Peyer's patch (tissue), 4 donors: ENCODE measurements at regions not wholly inside any gene's neighbourhood (a gene's known extent, or its start where the extent isn't known, plus 50 kb on each side); places are given as distances from the start of the nearest gene placed in this dataset.
"Not testable (repeated sequence)": the region's sequence is repeated elsewhere in the genome, so short reads cannot be mapped to it uniquely, and the experiment has no call there.

Source experiments
- DNase-seq, 3 donors: peaks; one replicate each; pipeline ENCODE4 v3.0.0-alpha.2; 2017 to 2019
- H3K27ac ChIP-seq, 4 donors: fragments of 200-600 bp; sonication (generic); one replicate each; pipeline ENCODE4 v1.5.1; 2016 to 2019
- H3K27me3 ChIP-seq, 2 donors: fragments of 200-600 bp; sonication (generic); one replicate each; pipeline ENCODE4 v1.5.1; 2019
- H3K36me3 ChIP-seq, 3 donors: fragments of 200-600 bp; sonication (generic); one replicate each; pipeline ENCODE4 v1.5.1; 2016 to 2019
- H3K4me1 ChIP-seq, 4 donors: fragments of 200-600 bp; sonication (generic); one replicate each; pipeline ENCODE4 v1.5.1; 2016 to 2019
- H3K4me3 ChIP-seq, 4 donors: fragments of 200-600 bp; sonication (generic); 1 replicate in 3 of 4; 2 replicates in 1 of 4; pipeline ENCODE4 v1.5.1; 2016 to 2019; ENCODE audit warnings: mild to moderate bottlenecking in 1 of 4
- H3K9me3 ChIP-seq, 4 donors: fragments of 200-600 bp; sonication (generic); one replicate each; pipeline ENCODE4 v1.5.1; 2016 to 2019; ENCODE audit warnings: mild to moderate bottlenecking in 1 of 4
- POLR2A ChIP-seq, 2 donors: fragments of 450-650 bp; IDR thresholded peaks; one replicate each; pipeline ENCODE4 v1.5.1; 2017; ENCODE audit warnings: antibody characterized with exemption in 2 of 2, mild to moderate bottlenecking in 2 of 2, moderate library complexity in 2 of 2
- TF ChIP-seq, protein P1 (sequence below), 6 experiments: fragments of 450-650 bp in 4 of 6; fragments of 200-600 bp in 2 of 6; sonication (generic) in 1 of 6; IDR thresholded peaks; one replicate each; pipeline ENCODE4 v1.5.1; 2017 to 2019; ENCODE audit warnings: antibody characterized with exemption in 6 of 6, mild to moderate bottlenecking in 3 of 6, moderate library complexity in 1 of 6

DNA sequence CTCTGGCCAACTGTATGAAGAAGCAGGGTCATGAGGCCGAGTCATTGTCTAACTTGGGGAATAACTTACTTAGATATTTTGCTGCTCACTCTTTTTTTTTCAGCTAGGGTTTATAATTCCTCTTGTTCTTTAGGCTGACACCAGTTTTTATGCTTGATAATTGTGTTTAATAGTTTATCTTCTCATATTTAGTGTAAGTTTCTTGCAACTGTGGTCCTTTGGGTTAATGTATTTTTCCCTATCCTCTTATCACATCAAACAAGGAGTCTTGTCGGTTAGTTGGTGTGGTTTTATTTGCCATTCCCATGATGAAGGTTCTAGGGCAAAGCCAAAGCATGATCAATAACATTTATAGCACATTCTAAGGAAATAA is 204.6 kb downstream of the NUFIP1 start:
- TF ChIP-seq, protein P1, sequence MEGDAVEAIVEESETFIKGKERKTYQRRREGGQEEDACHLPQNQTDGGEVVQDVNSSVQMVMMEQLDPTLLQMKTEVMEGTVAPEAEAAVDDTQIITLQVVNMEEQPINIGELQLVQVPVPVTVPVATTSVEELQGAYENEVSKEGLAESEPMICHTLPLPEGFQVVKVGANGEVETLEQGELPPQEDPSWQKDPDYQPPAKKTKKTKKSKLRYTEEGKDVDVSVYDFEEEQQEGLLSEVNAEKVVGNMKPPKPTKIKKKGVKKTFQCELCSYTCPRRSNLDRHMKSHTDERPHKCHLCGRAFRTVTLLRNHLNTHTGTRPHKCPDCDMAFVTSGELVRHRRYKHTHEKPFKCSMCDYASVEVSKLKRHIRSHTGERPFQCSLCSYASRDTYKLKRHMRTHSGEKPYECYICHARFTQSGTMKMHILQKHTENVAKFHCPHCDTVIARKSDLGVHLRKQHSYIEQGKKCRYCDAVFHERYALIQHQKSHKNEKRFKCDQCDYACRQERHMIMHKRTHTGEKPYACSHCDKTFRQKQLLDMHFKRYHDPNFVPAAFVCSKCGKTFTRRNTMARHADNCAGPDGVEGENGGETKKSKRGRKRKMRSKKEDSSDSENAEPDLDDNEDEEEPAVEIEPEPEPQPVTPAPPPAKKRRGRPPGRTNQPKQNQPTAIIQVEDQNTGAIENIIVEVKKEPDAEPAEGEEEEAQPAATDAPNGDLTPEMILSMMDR (IDR thresholded peaks at IDR 0.05): no peak
- TF ChIP-seq POLR2A (IDR thresholded peaks at IDR 0.05): no peak
- no peak overlapping the region for H3K27ac ChIP-seq
- DNase-seq: no peak
- H3K4me3 ChIP-seq: no peak overlapping the region
- H3K36me3 ChIP-seq: no peaks in the 10 kb centered on the region
- H3K9me3 ChIP-seq: no peaks in the 10 kb centered on the region
- no peaks in the 10 kb centered on the region for H3K4me1 ChIP-seq
- no peaks in the 10 kb centered on the region for H3K27me3 ChIP-seq

DNA sequence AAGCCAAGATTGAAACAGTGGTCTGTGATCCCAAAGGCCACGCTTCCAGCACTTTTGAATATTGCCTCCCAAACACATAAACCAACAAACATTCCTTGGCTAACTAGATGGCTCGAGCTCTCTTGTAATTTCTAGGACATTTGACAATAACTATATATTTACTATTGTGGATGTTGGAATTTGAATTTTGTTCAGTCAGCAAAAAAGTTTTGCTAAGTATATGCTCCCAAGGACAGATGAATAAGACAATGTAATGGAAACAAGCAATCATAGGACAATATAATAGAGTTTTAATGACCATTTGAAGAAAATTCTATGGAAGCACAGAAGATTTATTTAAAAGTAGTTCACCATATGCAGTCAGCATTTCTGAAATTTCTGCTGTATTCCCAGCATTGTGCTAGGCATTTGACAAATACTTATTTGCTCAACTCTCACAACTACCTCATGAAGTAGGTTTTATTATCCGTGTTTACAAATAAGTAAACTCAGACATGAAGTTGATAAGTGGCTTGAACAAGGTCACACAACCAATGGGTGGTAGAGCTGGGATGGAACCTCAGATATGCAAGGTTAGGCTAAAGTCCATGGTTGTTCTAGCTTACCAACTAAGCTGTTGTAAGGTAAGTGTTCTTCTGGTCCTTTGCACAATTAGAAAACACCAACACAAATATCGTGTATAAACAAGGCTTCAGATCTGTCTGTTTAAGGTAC is 205.1 kb downstream of the NUFIP1 start:
- no peak for DNase-seq
- no peaks in the 10 kb centered on the region for H3K36me3 ChIP-seq
- TF ChIP-seq POLR2A (IDR thresholded peaks at IDR 0.05): no peak
- TF ChIP-seq, protein P1 (IDR thresholded peaks at IDR 0.05): no peak
- no peaks in the 10 kb centered on the region for H3K27me3 ChIP-seq
- no peak overlapping the region for H3K27ac ChIP-seq
- H3K4me3 ChIP-seq: no peak overlapping the region
- no peaks in the 10 kb centered on the region for H3K4me1 ChIP-seq
- no peaks in the 10 kb centered on the region for H3K9me3 ChIP-seq

DNA sequence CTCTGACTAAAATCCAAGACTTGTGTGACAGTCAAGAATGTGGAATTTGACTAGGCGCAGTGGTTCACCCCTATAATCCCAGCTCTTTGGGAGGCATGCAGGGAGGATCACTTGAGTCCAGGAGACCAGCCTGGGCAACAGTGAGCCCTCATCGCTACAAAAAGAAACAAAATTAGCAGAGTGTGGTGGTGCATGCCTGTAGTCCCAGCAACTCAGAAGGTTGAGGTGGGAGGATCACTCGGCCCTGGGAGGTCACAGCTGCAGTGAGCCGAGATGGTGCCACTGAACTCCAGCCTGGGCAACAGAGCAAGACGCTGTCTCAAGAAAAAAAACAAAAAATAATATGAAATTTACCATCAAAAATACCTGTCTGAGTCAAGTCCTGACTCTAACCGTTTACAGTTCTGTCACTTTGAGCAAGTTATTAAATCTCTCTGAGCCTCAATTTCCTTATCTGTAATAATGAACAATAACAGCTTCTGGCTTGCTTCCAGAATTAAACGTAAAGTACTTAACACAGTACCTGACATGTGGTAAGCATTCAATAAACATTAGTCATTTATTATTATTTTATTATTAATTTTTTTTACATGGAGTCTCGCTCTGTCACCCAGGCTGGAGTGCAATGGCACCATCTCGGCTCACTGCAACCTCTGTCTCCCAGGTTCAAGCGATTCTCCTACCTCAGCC is 204.6 kb upstream of the TSC22D1 start:
- no peak for DNase-seq

DNA sequence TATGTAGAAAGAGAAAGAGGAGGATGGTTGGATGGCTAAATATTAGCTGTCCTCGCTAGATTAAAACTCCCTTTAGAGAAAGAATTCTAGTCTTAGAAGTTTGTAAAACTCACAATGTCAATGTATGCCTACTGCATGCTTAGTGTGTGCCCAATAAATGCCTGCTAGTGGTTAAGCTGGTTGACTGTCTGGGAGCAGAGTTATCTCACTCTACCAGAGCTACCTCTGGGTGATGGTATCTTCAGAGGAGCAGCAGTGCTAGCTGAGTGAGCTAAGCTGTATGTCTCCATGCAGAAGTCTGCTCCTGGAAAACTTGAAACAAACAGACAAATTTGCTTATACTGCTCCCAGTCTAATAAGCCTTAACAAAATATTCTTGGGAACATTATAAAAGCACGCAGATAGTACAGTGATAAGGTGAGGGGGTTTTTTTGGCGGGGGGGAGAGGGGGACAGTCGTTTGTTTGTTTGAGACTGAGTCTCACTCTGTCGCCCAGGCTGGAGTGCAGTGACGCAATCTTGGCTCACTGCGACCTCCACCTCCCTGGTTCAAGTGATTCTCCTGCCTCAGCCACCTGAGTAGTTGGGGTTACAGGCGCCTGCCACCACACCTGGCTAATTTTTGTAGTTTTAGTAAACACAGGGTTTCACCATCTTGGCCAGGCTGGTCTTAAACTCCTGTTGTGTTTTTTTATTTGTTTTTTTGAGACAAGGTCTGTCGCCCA is 202.8 kb upstream of the TSC22D1 start:
- H3K4me3 ChIP-seq: no peak overlapping the region
- no peak for DNase-seq
- H3K4me1 ChIP-seq: no peaks in the 10 kb centered on the region
- no peaks in the 10 kb centered on the region for H3K9me3 ChIP-seq
- H3K27ac ChIP-seq: no peak overlapping the region
- H3K27me3 ChIP-seq: no peaks in the 10 kb centered on the region
- TF ChIP-seq, protein P1 (IDR thresholded peaks at IDR 0.05): no peak
- no peak for TF ChIP-seq POLR2A (IDR thresholded peaks at IDR 0.05)
- H3K36me3 ChIP-seq: no peaks in the 10 kb centered on the region

More for the DNA sequence above, 204.6 kb upstream of the TSC22D1 start:
- TF ChIP-seq POLR2A (IDR thresholded peaks at IDR 0.05): no peak
- TF ChIP-seq, protein P1 (IDR thresholded peaks at IDR 0.05): no peak
- H3K4me1 ChIP-seq: no peaks in the 10 kb centered on the region
- no peaks in the 10 kb centered on the region for H3K27me3 ChIP-seq
- H3K4me3 ChIP-seq: no peak overlapping the region
- no peak overlapping the region for H3K27ac ChIP-seq
- no peaks in the 10 kb centered on the region for H3K9me3 ChIP-seq
- H3K36me3 ChIP-seq: no peaks in the 10 kb centered on the region

DNA sequence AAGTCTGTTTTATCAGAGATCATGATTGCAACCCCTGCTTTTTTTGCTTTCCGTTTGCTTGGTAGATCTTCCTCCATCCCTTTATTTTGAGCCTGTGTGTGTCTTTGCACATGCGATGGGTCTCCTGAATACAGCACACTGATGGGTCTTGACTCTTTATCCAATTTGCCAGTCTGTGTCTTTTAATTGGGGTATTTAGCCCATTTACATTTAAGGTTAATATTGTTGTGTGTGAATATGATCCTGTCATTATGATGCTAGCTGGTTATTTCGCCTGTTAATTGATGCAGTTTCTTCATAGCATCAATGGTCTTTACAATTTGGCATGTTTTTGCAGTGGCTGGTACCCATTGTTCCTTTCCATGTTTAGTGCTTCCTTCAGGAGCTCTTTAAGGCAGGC is 199.2 kb upstream of the TSC22D1 start:
- not testable (repeated sequence) for H3K36me3 ChIP-seq, H3K4me3 ChIP-seq, H3K27ac ChIP-seq, H3K9me3 ChIP-seq, H3K4me1 ChIP-seq, H3K27me3 ChIP-seq, DNase-seq

DNA sequence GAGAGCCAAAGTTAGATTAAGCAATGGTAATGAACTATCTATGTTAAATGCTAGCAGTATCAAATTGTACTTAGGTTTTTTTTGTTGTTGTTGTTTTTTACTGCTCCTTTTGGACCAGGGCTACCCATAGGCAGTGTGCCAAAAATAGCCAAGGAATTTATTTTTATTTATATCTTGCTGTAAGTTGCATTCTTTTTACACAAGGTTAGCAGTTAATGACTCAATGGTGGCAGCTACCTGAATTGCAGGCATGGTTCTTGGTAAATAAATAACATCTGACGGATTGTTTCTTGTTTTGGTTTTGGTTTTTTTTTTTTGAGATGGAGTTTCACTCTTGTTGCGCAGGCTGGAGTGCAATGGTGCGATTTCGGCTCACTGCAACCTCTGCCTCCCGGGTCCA is 194.8 kb upstream of the TSC22D1 start:
- no peaks in the 10 kb centered on the region for H3K9me3 ChIP-seq
- TF ChIP-seq, protein P1 (IDR thresholded peaks at IDR 0.05): peak in 1 of 6 experiments; percentile 18
- no peak for TF ChIP-seq POLR2A (IDR thresholded peaks at IDR 0.05)
- no peak for DNase-seq
- H3K4me3 ChIP-seq: no peak overlapping the region
- peaks cover 0 to 5% (median 0%) of the 10 kb centered on the region in 4 donors for H3K4me1 ChIP-seq
- H3K27me3 ChIP-seq: no peaks in the 10 kb centered on the region
- H3K27ac ChIP-seq: no peak overlapping the region
- H3K36me3 ChIP-seq: no peaks in the 10 kb centered on the region
